NCI-H345 (cell line): ENCODE measurements at regions not wholly inside any gene's neighbourhood (a gene's known extent, or its start where the extent isn't known, plus 50 kb on each side); places are given as distances from the start of the nearest gene placed in this dataset.

Source experiments
- DNase-seq: peaks from one replicate; lab custom pipeline; 2025; lab: John Stamatoyannopoulos, UW

DNA sequence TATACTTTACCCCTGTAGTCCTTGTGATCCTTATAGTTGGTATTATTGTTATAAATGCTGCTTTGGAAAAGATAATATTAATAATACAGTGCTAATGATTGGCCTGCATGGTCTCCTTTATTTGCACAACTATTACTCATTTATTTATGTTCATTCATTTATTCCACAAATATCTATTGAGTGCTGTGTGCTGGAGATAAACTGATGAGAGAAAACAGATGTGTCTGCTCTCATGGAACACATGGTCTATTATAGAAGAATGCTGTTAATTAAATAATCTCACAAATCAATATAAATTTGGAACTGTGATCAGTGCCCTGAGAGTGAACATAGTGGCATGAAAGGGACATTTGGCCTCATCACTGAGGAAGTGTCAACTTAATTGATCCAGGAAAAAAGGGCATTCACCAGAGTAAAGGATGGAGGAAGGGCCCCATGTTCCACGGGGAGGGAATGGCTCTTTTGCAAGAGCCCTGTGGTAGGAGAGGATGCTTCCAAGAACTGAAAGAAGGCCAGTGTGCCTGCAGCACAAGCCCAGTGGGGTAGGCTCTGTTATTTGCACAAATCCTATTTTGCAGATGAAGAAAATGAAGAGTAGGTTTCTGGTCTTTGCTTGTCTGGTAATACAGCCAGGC lies 91.5 kb upstream of the STK39 start:
- no peak for DNase-seq

- DNase-seq, result no peak
These were observed 93.5 kb upstream of the STK39 start for GRCh38 chr2:168340931-168341330.

DNA sequence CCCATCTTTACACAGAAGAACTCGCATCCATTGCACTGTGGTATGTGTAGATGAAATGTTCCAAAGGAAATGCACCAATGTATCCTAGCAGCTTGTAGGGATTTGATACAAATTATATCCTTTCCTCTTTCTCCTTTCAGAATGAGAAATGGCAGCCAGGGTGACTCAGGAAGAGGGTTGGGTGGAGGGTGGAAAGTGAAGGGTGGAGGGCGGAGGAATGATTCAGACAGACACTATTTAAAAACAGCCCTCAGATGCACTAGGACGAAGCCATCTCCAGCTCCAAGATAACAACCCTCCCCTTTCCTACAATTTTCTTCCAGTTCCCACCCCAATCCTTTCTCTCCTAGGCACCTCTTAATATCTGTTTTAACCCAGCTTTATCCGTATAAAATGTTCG lies 96.2 kb upstream of the STK39 start:
- no peak for DNase-seq

GRCh38 chr2:168344706-168345105 lies 97.3 kb upstream of the STK39 start:
- no peak for DNase-seq

DNA sequence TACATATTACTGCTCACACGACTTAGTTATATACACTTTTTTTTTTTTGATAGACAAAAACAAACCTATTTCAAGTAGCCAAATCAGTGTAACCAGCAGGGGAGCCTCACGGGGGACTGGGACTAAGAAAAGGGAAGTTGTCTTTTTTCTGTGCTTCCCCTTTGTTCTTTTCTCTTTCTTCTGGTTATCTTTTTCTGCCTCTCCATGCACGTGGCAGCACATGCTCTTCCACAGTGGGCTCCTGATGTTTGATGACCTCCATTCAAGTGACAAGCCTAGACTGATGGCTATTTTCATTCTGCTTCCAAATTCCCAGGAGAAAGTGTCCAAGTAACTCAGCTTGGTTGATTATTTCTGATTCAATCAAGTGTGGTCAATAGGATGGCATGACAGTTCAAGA lies 98.2 kb upstream of the STK39 start:
- DNase-seq, result no peak

- DNase-seq, result peak; percentile 80
These were observed 99.5 kb upstream of the STK39 start for GRCh38 chr2:168346725-168347477.

DNA sequence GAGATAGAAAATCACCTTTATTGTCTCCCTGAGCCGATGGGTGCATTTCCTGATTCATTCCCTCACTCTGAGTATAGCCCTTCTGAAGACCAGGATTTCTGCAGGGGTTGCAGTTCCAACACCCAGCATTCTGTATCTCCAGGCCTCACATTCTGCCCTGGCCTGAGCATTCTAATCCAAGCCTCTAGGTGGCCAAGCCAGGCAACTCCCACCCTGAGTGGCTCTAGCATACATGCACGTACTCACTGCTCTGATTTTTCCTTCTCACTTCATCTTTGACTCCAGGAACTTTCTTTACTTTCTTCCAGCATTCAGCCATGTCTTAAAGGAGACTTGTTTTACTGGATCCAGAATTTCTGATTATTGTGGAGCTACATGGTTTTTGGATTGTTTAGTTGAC lies 100.7 kb upstream of the STK39 start:
- peak; percentile 49 for DNase-seq

GRCh38 chr2:168350380-168350779 lies 103.0 kb upstream of the STK39 start:
- peak; percentile 81 for DNase-seq

DNA sequence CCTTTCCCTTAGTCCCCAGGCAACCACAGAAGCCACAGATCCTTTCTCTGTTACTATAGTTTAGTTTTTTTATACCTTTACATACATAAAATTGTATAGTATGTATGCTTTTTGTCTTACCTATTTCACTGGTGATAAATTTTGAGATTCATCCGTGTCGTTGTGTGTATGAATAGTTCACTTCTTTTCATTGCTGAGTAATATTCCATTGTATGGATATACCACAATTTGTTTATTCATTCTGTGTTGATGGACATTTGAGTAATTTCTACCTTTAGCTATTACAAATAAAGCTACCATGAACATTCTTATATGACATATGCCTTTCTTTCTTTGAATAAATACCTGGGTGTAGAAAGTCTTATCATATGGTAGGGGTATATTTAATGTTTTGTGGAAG lies 102.8 kb upstream of the CERS6 start:
- DNase-seq, result no peak

DNA sequence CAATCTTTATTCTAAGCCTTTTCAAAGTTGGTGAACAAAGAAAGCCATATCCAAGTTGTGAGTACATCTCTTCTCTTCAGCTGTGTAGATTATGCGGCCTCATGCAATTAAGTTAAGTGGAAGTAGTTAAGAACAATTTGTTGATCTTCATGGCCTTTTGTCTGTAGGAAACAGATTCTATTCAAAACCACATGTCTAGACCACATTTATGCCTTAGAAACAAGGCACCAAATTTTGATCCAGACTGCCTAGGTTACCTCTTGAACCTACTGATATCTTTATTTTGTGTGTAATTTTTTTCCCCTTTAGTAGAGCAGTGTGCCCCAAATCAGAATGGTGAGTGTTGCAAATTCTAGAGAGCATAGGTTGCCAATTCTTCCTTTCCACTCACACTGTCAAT lies 101.6 kb upstream of the CERS6 start:
- DNase-seq, result peak; percentile 16

- DNase-seq, result peak; percentile 86
These were observed 101.0 kb upstream of the CERS6 start for GRCh38 chr2:168355121-168355520.

GRCh38 chr2:168355779-168356476 lies 100.1 kb upstream of the CERS6 start:
- no peak for DNase-seq

DNA sequence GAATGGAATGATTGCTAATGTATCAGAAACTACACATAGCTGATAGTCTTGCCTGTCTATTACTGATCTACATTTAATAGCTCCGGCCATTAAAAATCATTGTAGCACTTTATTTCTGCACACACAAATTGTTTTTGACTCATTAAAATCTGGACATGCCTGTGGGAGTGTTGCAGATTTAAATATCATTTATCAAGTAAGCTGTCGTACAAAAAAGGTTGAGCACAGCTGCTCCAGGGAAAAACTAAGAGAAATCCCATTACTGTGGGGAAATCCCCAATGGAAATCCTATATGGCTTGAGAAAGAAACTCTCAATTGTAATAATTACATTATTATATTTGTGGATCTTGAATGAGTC lies 99.6 kb upstream of the CERS6 start:
- no peak for DNase-seq

DNA sequence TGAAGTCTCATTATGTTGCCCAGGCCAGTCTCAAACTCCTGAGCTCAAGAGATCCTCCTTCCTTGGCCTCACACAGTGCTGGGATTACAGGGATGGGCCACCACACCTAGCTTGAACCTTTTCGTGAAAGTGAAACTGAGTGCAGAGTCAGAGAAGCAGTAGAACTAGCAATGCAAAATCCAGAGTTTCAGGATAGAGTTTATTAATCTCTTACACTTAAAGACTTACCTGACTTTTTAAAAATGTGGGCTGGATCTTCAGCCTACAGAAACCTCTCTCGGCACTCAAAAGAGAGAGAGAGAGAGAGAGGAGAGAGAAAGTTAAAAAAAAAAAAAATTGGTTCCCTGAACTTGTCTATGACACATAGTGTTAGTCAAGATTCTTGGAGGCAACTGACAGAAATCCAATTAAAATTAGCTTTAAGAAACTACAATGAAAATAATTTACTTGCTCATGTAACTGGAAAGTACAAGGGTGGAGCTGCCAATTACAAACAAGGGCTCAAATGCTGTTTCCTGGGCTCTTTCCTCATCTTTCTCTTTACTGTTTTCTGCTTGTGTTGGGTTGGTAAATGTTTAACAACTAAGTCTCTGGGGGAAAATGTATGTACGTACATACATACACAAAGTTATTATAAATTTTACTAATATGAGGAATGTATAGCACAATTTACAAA lies 98.1 kb upstream of the CERS6 start:
- DNase-seq, result no peak

- no peak for DNase-seq
These were observed 97.0 kb upstream of the CERS6 start for GRCh38 chr2:168359082-168359481.

DNA sequence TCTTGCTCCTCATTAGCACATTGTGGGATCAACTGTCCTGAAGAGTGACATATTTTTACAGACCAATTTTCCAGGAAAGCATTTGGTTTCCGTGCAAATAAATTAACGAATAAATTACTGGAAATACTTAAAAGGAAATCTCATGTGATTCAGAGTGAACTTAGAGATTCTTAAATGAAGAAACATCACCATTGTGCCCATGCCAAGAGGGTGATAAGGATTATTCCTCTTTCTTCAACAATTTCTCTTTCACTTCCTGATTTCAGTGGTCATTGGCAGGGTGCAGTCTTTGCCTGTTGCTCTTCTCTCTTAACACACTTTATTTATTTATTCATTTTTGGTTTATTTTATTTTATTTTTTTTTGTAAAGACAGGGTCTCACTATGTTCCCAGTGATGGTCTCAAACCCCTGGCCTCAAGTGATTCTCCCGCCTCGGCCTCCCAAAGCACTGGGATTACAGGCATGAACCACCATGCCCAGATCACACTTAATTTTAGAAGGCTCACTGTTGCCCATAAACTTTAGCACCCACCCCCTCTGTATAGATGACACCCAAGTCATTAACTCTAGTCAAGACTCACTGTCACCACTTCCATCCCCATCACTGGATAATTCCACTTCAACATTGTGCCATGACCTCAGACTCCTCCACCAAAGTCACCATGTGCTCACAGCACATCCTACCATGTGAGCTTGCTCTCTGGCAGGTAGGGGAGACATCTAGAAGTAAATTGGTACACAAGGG lies 92.6 kb upstream of the CERS6 start:
- DNase-seq, result no peak

DNA sequence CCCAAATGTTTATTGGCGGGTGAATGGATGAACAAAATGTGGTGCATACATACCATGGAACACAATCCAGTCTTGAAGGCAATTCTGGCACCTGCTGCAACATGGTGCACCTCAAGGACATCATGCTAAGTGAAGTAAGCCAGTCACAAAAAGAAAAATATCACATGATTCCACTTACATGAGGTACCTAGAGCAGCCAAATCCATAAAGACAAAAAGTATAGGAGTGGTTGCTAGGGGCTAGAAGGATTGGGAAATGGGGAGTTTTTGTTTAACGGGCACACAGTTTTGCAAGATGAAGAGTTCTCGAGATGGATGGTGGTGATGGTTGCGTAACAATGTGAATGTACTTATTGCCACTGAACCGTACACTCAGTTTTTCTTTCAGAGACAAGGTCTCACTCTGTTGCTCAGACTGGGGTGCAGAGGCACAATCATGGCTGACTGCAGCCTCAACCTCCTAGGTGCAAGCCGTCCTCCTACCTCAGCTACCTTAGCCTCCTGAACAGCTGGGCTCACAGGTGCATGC lies 90.9 kb upstream of the CERS6 start:
- DNase-seq, result peak; percentile 73

DNA sequence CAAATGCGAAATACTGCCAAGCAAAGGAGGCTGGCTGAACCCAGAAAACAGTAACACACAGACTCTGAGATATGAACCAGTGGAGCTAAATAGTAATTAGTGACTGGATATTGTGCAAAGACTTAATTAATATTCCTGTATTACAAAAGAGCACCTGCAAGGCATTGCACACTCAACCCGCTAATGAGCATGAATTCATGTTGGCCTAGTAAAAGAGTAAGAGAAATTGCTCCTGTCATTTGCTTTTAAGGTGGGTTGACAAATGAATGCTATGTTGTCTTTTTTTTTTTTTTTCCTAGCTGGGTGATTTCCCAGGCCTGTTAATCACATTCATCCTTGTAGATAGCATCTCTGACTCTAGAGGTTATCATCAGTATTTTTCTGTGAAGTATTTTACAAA lies 87.0 kb upstream of the CERS6 start:
- DNase-seq, result no peak

GRCh38 chr2:168371273-168372019 lies 84.6 kb upstream of the CERS6 start:
- no peak for DNase-seq

DNA sequence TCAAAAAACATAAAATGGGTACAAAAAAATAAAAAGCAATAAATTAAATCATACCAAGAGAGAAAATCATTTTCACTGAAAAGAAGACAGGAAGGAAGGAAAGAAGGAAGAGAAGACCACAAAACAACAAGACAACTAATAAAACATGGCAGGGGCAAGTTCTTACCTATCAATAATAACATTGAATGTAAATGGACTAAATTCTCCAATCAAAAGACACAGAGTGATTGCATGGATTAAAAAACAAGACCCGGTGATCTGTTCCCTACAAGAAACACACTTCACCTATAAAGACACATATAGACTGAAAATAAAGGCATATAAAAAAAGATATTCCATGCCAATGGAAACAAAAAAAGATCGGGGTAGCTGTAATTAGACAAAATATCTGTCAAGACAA lies 82.6 kb upstream of the CERS6 start:
- DNase-seq, result no peak

- no peak for DNase-seq
These were observed 80.8 kb upstream of the CERS6 start for GRCh38 chr2:168375195-168375798.
